WTC11 (cell line): ENCODE measurements at regions not wholly inside any gene's neighbourhood (a gene's known extent, or its start where the extent isn't known, plus 50 kb on each side); places are given as distances from the start of the nearest gene placed in this dataset.

Experiments
- ETV6 ChIP-seq: sonication (generic); formaldehyde crosslinking; IDR thresholded peaks from 2 replicates; pipeline ENCODE4 v1.8.1; 2022; ENCODE audit warnings: mild to moderate bottlenecking, missing genetic modification reagents
- RELA ChIP-seq: sonication (generic); formaldehyde crosslinking; IDR thresholded peaks from 2 replicates; pipeline ENCODE4 v1.8.1; 2022; ENCODE audit warnings: missing genetic modification reagents, mild to moderate bottlenecking, borderline replicate concordance
- TF ChIP-seq, protein P1 (sequence below): sonication (generic); formaldehyde crosslinking; IDR thresholded peaks from 2 replicates; pipeline ENCODE4 v1.8.0; 2022; ENCODE audit warnings: mild to moderate bottlenecking, missing genetic modification reagents
- TF ChIP-seq, protein P2 (sequence below): fragments of 200-600 bp; IDR thresholded peaks from 2 replicates; pipeline ENCODE4 v1.8.0; 2022; ENCODE audit warnings: antibody characterized with exemption

DNA sequence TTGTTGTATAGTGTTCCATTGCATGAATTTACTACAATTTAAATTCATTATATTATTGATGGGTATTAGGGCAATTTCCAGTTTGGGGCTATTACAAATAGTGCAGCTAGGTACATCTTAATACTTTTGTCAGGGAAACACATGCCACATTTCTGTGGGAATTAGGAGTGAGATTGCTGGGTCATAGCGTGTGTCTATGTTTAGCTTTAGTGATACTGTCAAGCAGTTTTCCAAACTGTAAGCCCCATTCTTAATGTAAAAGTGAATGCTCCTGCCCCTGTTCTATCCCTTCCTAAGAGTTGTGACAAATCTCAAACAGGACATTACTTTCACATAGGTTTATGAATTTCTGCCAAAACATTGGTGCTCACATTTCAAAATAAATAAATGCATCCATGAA lies 184.5 kb upstream of the ANKRD28 start:
- TF ChIP-seq RELA (CRISPR knock-in tag) = no peak
- TF ChIP-seq, protein P1, sequence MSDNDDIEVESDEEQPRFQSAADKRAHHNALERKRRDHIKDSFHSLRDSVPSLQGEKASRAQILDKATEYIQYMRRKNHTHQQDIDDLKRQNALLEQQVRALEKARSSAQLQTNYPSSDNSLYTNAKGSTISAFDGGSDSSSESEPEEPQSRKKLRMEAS (CRISPR knock-in tag) = no peak
- TF ChIP-seq ETV6 = no peak
- TF ChIP-seq, protein P2, sequence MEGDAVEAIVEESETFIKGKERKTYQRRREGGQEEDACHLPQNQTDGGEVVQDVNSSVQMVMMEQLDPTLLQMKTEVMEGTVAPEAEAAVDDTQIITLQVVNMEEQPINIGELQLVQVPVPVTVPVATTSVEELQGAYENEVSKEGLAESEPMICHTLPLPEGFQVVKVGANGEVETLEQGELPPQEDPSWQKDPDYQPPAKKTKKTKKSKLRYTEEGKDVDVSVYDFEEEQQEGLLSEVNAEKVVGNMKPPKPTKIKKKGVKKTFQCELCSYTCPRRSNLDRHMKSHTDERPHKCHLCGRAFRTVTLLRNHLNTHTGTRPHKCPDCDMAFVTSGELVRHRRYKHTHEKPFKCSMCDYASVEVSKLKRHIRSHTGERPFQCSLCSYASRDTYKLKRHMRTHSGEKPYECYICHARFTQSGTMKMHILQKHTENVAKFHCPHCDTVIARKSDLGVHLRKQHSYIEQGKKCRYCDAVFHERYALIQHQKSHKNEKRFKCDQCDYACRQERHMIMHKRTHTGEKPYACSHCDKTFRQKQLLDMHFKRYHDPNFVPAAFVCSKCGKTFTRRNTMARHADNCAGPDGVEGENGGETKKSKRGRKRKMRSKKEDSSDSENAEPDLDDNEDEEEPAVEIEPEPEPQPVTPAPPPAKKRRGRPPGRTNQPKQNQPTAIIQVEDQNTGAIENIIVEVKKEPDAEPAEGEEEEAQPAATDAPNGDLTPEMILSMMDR = no peak
